ENCODE measurements at regions not wholly inside any gene's neighbourhood (a gene's known extent, or its start where the extent isn't known, plus 50 kb on each side); places are given as distances from the start of the nearest gene placed in this dataset.
"Not testable (repeated sequence)": the region's sequence is repeated elsewhere in the genome, so short reads cannot be mapped to it uniquely, and the experiment has no call there.

- DNase-seq, result not testable (repeated sequence)
Measured at GRCh38 chr7:142636107-142636506, 113.2 kb upstream of the PRSS1 start.

GRCh38 chr7:142632271-142633134 lies 116.8 kb upstream of the PRSS1 start:
- DNase-seq, result peak; percentile 73

GRCh38 chr7:142629588-142630260 lies 119.5 kb upstream of the PRSS1 start:
- no peak for DNase-seq

- DNase-seq, result peak; percentile 15
Measured at GRCh38 chr7:142628945-142629344, 120.3 kb upstream of the PRSS1 start.

DNA sequence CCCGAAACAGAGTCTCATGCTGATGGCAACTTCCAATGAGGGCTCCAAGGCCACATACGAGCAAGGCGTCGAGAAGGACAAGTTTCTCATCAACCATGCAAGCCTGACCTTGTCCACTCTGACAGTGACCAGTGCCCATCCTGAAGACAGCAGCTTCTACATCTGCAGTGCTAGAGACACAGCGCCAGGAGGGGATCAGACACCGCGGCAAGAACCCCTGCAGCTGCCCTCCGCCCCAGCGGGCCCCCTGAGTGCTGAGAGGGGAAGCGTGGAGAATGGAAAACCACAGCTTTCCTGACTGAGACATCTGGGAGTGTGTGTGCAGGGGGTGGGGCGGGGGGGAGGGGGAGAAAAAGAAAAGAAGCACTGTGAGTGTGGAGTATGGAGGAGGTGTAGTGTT lies 122.0 kb upstream of the PRSS1 start:
- not testable (repeated sequence) for DNase-seq

GRCh38 chr7:142626420-142627035 lies 122.7 kb upstream of the PRSS1 start:
- DNase-seq, result peak; percentile 52

- DNase-seq, result not testable (repeated sequence)
Measured at GRCh38 chr7:142625216-142625615, 124.1 kb upstream of the PRSS1 start.

- DNase-seq, result no peak
Measured at GRCh38 chr7:142620402-142620801, 128.9 kb upstream of the PRSS1 start.

DNA sequence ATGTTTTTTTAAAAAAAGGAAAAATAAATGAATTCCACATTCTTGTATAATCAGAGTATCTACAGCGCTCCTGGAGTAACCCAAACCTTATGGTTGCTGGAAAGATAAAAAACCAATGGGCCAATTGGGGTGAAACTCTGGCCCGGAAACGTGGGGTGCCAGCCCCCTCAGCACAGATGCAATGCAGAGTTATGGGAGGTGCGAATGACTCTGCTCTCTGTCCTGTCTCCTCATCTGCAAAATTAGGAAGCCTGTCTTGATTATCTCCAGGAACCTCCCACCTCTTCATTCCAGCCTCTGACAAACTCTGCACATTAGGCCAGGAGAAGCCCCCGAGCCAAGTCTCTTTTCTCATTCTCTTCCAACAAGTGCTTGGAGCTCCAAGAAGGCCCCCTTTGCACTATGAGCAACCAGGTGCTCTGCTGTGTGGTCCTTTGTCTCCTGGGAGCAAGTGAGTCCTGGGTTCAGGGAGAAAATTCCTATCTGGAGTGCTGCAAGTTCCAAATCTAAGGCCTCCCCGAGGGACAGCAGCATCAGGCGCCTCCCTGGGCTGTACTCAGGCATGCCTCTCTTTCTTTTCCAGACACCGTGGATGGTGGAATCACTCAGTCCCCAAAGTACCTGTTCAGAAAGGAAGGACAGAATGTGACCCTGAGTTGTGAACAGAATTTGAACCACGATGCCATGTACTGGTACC lies 130.5 kb upstream of the PRSS1 start:
- no peak for DNase-seq

- no peak for DNase-seq
Measured at GRCh38 chr7:142616842-142617241, 132.4 kb upstream of the PRSS1 start.

GRCh38 chr7:142616121-142616643 lies 133.1 kb upstream of the PRSS1 start:
- no peak for DNase-seq

GRCh38 chr7:142615508-142615907 lies 133.8 kb upstream of the PRSS1 start:
- no peak for DNase-seq

DNA sequence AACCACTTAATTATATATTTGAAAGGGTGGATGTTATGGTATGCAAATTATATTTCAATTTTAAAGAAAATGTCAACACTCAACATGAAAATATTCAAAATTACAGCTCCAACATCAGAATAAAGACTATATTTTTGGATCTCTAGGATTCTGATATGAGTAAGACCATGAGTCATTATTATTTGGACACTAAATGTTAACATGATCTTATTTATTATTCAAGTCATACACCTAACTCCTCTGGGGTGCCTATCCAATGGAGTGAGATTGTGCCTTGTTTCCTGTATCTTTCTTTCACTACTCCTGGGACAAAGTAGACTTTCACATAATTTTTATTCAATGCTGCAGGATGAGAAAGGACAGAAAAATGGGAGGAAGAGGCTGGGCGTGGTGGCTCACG lies 135.2 kb upstream of the PRSS1 start:
- DNase-seq, result no peak

DNA sequence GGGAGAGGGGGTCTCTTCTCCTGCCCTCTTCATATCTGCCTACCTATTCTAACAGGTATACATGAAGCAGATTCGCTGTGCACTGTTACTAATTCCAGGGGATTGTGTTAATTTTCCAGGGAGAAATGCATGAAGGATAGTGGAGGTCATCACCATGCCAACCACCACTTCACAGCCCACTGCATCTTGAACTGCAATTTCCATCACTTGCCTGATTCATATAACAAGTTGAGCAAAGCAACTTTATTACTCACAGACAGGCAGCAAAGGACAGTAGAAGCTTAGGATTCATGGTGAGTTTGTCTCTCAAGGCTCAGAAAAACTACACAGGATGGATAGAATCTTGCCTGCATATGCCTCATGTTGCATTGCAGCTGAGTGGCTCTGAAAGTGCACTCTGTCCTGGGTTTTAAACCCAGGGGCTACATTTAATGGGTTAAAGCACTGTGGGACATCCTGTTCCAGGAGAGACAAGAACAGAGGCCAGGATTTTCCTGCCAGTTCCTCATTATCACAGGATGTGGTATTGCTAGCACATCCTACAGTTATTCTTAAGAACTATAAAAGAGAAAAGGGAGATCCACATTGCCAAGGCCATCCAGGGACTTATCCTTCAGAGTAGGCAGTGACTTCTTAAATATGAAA lies 136.9 kb upstream of the PRSS1 start:
- no peak for DNase-seq

GRCh38 chr7:142611566-142612236 lies 137.6 kb upstream of the PRSS1 start:
- DNase-seq, result no peak

GRCh38 chr7:142608630-142609428 lies 140.4 kb upstream of the PRSS1 start:
- DNase-seq, result no peak

DNA sequence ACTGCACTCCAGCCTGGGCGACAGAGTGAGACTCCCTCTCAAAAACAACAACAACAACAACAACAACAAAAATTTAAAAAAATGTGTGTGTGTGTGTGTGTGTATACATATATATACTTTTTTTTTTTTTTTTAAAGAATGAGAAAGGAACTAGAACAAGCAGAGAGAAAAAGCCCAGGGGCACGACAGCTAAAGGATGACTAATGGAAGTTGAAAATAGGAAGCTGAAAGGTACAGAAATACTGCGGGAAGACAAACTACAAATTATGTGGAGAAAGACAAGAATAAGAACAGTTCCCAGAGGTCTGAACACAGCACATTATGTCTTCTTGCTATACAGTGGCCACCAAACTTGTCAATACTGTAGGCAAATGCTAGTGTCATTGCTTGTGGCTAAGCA lies 141.9 kb upstream of the PRSS1 start:
- no peak for DNase-seq

DNA sequence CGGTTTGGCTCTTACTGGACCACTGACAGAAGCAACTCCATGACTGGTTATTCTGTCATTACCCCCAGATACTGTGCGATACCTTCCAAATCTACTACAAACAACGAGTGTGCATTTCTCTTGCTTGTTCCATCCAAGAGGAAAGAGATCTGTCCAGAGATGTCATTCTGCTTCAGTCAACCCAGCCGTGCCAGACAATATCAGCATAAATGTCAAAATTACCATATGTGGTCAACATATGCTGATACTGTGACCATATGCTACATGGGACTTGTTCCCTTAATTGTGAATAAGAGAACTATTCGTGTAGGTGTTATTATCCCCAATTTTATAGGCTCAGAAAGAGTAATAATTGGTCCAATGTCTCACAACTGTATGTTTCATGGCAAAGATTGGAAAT lies 143.2 kb upstream of the PRSS1 start:
- no peak for DNase-seq

GRCh38 chr7:142604671-142605070 lies 144.6 kb upstream of the PRSS1 start:
- DNase-seq, result peak; percentile 34

DNA sequence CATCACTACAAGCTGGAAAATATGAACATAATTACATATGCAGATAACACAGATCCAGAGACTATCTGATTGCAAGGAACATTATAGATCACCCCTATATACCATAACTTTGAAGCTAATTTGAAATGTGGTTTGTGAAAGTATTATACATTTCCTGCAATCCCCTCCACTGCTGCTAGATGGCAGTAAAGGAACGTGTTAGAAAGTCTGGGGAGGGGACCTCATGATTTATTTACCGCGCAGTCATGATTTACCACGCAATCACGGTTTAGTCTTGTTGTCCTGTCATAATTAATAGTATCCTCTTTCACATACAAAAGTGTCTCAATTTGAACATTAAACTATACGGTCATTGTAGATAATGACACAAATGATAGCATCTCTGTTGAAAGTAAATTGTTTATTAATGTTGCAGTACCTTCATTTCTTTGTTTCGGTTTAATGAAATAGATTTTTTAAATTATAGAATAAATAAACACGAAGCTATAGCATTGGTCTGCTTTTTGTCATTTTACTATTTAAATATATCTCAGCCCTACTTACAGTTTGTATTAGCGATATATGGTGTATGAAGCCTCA lies 145.3 kb upstream of the PRSS1 start:
- DNase-seq, result peak; percentile 77

- no peak for DNase-seq
Measured at GRCh38 chr7:142602756-142603155, 146.5 kb upstream of the PRSS1 start.
